GM21515 (cell line): ENCODE measurements at regions not wholly inside any gene's neighbourhood (a gene's known extent, or its start where the extent isn't known, plus 50 kb on each side); places are given as distances from the start of the nearest gene placed in this dataset.
"Not testable (repeated sequence)": the region's sequence is repeated elsewhere in the genome, so short reads cannot be mapped to it uniquely, and the experiment has no call there.

Experiments used
- ATAC-seq: cut with Tn5 transposase; IDR thresholded peaks from one replicate; pipeline ENCODE4 v1.9.1; 2021; ENCODE audit not compliant: unreplicated experiment

- not testable (repeated sequence) for ATAC-seq
Measured at GRCh38 chr5:42868417-42868816, 56.7 kb upstream of the SELENOP start.

- ATAC-seq = not testable (repeated sequence)
Measured at GRCh38 chr5:42864749-42865148, 53.1 kb upstream of the SELENOP start.
